HepG2 (cell line): ENCODE measurements at regions not wholly inside any gene's neighbourhood (a gene's known extent, or its start where the extent isn't known, plus 50 kb on each side); places are given as distances from the start of the nearest gene placed in this dataset.

Experiments
- ATAC-seq: fragments of 200-7000 bp; cut with Tn5 transposase; 3 replicates; pipeline ENCODE4 v1.9.1; 2020; ENCODE audit warnings: mild to moderate bottlenecking, moderate library complexity
- BruUV-seq: library from RNA; stranded (reverse); fragments of 400-500 nt; replicated peaks from 2 replicates; lab custom pipeline; 2021; lab: Mats Ljungman, UMichigan
- CTCF ChIA-PET: fragments of 300-600 bp; formaldehyde crosslinking; extraction: SDS; loops from one replicate; lab custom pipeline; 2021; ENCODE audit warnings: low total read pairs, inconsistent platforms, low intra/inter-chr PET ratio; lab: Yijun Ruan, JAX
- POLR2A ChIA-PET: fragments of 350-600 bp; sonication (Branson Sonifier 250); formaldehyde crosslinking; loops from one replicate; lab custom pipeline; 2020; ENCODE audit warnings: antibody characterized with exemption, inconsistent platforms; lab: Yijun Ruan, JAX
- DNase-seq: peaks from one replicate; pipeline ENCODE4 v3.0.0-alpha.2; 2015; ENCODE audit warnings: low spot score
- FAIRE-seq: peaks from 3 replicates; lab custom pipeline; 2011; peaks lifted over from hg19 to GRCh38; lab: Jason Lieb, UNC
- H2AFZ ChIP-seq: one replicate; pipeline ENCODE4 v1.6.1; 2011; ENCODE audit warnings: low read length, inconsistent platforms
- H3K27ac ChIP-seq: fragments of 300-600 bp; 3 replicates; pipeline ENCODE4 v1.8.0; 2011; ENCODE audit warnings: mixed run types, mild to moderate bottlenecking, mixed read lengths, low read length, inconsistent platforms; ENCODE audit not compliant: insufficient read depth; ENCODE audit errors: extremely low read length
- H3K27me3 ChIP-seq, 2 experiments: fragments of 200-600 bp in 1 of 2; 2 replicates in 1 of 2; 3 replicates in 1 of 2; pipeline versions ENCODE4 v1.6.0 to v1.8.0; 2011; ENCODE audit warnings: low read length in 2 of 2, mild to moderate bottlenecking in 2 of 2, moderate library complexity in 2 of 2, inconsistent platforms in 1 of 2; ENCODE audit not compliant: insufficient read depth in 2 of 2, control insufficient read depth in 1 of 2
- H3K36me3 ChIP-seq, 2 experiments: fragments of 200-600 bp in 1 of 2; replicated peaks in 1 of 2; 2 replicates in 1 of 2; 3 replicates in 1 of 2; pipeline versions ENCODE4 v1.5.1 to v1.8.0; 2011; ENCODE audit warnings: low read length in 2 of 2, inconsistent platforms in 1 of 2; ENCODE audit not compliant: insufficient read depth in 2 of 2, control insufficient read depth in 1 of 2
- H3K4me1 ChIP-seq: 2 replicates; pipeline ENCODE4 v1.5.1; 2012; ENCODE audit warnings: low read length, inconsistent platforms; ENCODE audit not compliant: insufficient read depth
- H3K4me2 ChIP-seq: 2 replicates; pipeline ENCODE4 v1.6.0; 2011; ENCODE audit warnings: low read depth, low read length, inconsistent platforms
- H3K4me3 ChIP-seq, 3 experiments: fragments of 200-600 bp in 1 of 3; sonication (generic), shearing (Covaris generic) in 1 of 3; replicated peaks in 1 of 3; 2 replicates each; pipeline ENCODE4 v1.5.1; 2011 to 2016; ENCODE audit warnings: low read length in 3 of 3, inconsistent platforms in 2 of 3, low read depth in 2 of 3, mild to moderate bottlenecking in 2 of 3, control low read depth in 1 of 3, mixed read lengths in 1 of 3; ENCODE audit not compliant: insufficient read depth in 1 of 3
- H3K79me2 ChIP-seq: one replicate; pipeline ENCODE4 v1.6.1; 2011; ENCODE audit warnings: low read length, inconsistent platforms; ENCODE audit not compliant: insufficient read depth
- H3K9ac ChIP-seq: 2 replicates; pipeline ENCODE4 v1.6.0; 2011; ENCODE audit warnings: mild to moderate bottlenecking, low read depth, low read length, inconsistent platforms; ENCODE audit not compliant: insufficient read depth
- H3K9me3 ChIP-seq: 2 replicates; pipeline ENCODE4 v1.5.1; 2012; ENCODE audit warnings: mild to moderate bottlenecking, low read length
- H4K20me1 ChIP-seq: 2 replicates; pipeline ENCODE4 v1.6.0; 2011; ENCODE audit warnings: inconsistent platforms, mild to moderate bottlenecking, low read length, moderate library complexity; ENCODE audit not compliant: insufficient read depth
- DNMT3B ChIP-seq: conservative IDR thresholded peaks from 2 replicates; pipeline ENCODE4 v1.6.1; 2016; ENCODE audit warnings: missing biosample characterization, control low read depth
- JARID2 ChIP-seq: sonication (generic); formaldehyde crosslinking; IDR thresholded peaks from 2 replicates; pipeline ENCODE4 v1.8.1; 2023; ENCODE audit warnings: missing genetic modification reagents, inconsistent platforms; ENCODE audit not compliant: insufficient replicate concordance
- MEIS1 ChIP-seq: sonication (generic); formaldehyde crosslinking; IDR thresholded peaks from 2 replicates; pipeline ENCODE4 v1.9.0; 2021; ENCODE audit warnings: mild to moderate bottlenecking, missing genetic modification reagents, moderate library complexity, borderline replicate concordance
- MLLT10 ChIP-seq: sonication (generic); formaldehyde crosslinking; IDR thresholded peaks from 2 replicates; pipeline ENCODE4 v1.4.0; 2020; ENCODE audit warnings: missing genetic modification reagents
- NFIC ChIP-seq: IDR thresholded peaks from 2 replicates; pipeline ENCODE4 v1.6.1; 2012; ENCODE audit warnings: mild to moderate bottlenecking, low read length, inconsistent platforms
- RBM39 ChIP-seq: fragments of 200-400 bp; formaldehyde crosslinking; IDR thresholded peaks from one replicate; pipeline ENCODE4 v1.6.1; 2018; ENCODE audit warnings: antibody characterized with exemption, mild to moderate bottlenecking, low read depth, low read length; ENCODE audit not compliant: poor library complexity, severe bottlenecking
- RORA ChIP-seq: sonication (generic); formaldehyde crosslinking; IDR thresholded peaks from 2 replicates; pipeline ENCODE4 v1.5.0; 2020; ENCODE audit warnings: mild to moderate bottlenecking, missing genetic modification reagents, moderate library complexity
- SMAD1 ChIP-seq: sonication (generic); formaldehyde crosslinking; IDR thresholded peaks from 2 replicates; pipeline ENCODE4 v1.4.0; 2020; ENCODE audit warnings: missing genetic modification reagents, low read depth, mild to moderate bottlenecking, borderline replicate concordance
- ZNF329 ChIP-seq: sonication (generic); formaldehyde crosslinking; IDR thresholded peaks from 2 replicates; pipeline ENCODE4 v1.9.0; 2021; ENCODE audit warnings: low read depth, mild to moderate bottlenecking, missing genetic modification reagents
- ZNF496 ChIP-seq: sonication (generic); formaldehyde crosslinking; IDR thresholded peaks from 2 replicates; pipeline ENCODE4 v1.8.1; 2023; ENCODE audit warnings: mild to moderate bottlenecking, moderate library complexity, missing genetic modification reagents; ENCODE audit not compliant: insufficient replicate concordance
- ZNF770 ChIP-seq: sonication (generic); formaldehyde crosslinking; IDR thresholded peaks from 2 replicates; pipeline ENCODE4 v1.5.0; 2020; ENCODE audit warnings: mild to moderate bottlenecking, missing genetic modification reagents
- WGBS: methylation state at CpG from one replicate; pipeline ENCODE4 v1.1.6; 2017; ENCODE audit warnings: low lambda C conversion rate; 5-methylcytosine and 5-hydroxymethylcytosine counted together
- in situ Hi-C: cut with HindIII; loops from 2 replicates; pipeline ENCODE4 v1.10.0; 2017; ENCODE audit warnings: low pct_unique_long_range_greater_than_20kb; ENCODE audit not compliant: extremely low pct_ligation_motif_present
- intact Hi-C: fragments of 100-400 bp; cut with micrococcal nuclease; formaldehyde crosslinking; loops from one replicate; pipeline ENCODE4 v1.10.0; 2022; ENCODE audit not compliant: unreplicated experiment
- TF ChIP-seq, protein P1 (sequence below): sonication (generic); formaldehyde crosslinking; IDR thresholded peaks from 2 replicates; pipeline ENCODE4 v1.4.0; 2020; ENCODE audit warnings: mild to moderate bottlenecking, missing genetic modification reagents
- TF ChIP-seq, protein P2 (sequence below): sonication (generic); formaldehyde crosslinking; IDR thresholded peaks from 2 replicates; pipeline ENCODE4 v1.4.0; 2020; ENCODE audit warnings: missing genetic modification reagents
- TF ChIP-seq, protein P3 (sequence below): IDR thresholded peaks from 2 replicates; pipeline ENCODE4 v1.6.1; 2016; ENCODE audit warnings: mild to moderate bottlenecking
- TF ChIP-seq, protein P4 (sequence below): sonication (generic); formaldehyde crosslinking; IDR thresholded peaks from 2 replicates; pipeline ENCODE4 v1.4.0; 2020; ENCODE audit warnings: missing genetic modification reagents

DNA sequence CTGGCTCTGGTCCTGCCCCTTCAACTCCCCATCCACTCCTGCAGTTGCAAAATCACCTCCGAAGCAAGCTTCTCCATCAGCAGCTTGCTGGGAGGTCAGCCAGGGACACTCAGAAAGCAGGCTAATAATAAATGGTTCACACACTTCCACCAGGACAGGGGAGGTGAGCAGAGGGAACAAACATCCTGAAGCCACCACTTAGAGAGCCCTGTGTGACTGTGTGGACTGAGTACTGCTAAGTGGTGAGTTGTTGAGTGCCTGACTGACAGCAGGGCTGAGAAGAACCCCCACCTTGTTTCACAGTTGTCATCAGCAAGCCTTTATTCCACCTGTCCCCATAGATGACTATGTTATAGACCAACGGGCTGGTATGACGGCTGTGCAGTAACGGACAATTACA, 213.9 kb downstream of the CBLN1 start:
- intact Hi-C loops = no loop called here
- no TSS peak for BruUV-seq
- Histone ChIP-seq H3K36me3 (no peaks in the 10 kb centered on the region), H3K4me3 (no peak overlapping the region), H3K9ac (no peak overlapping the region), H3K9me3 (peaks cover 7% of the 10 kb centered on the region; the same call in 1 of the 2 replicates), H3K27me3 (peaks cover 0 to 6% of the 10 kb centered on the region in 2 experiments; a peak in 3 of 5 replicates), H3K79me2 (no peaks in the 10 kb centered on the region), H2AFZ (no peak overlapping the region), H3K27ac (no peak overlapping the region), H3K4me2 (no peak overlapping the region), H4K20me1 (no peaks in the 10 kb centered on the region), H3K4me1 (no peaks in the 10 kb centered on the region)
- in situ Hi-C loops = loop anchor here (10.0 kb wide), 1 partner anchor 277 kb away; no protein-coding TSS in a partner anchor
- ChIA-PET POLR2A (no interaction called here), CTCF (no interaction called here)
- TF ChIP-seq SMAD1 (CRISPR knock-in tag) (no peak), JARID2 (CRISPR knock-in tag) (no peak), MLLT10 (CRISPR knock-in tag) (no peak), RORA (CRISPR knock-in tag) (no peak), ZNF329 (no peak), ZNF770 (CRISPR knock-in tag) (no peak), DNMT3B (CRISPR knock-in tag) (no peak), RBM39 (no peak), NFIC (no peak), MEIS1 (CRISPR knock-in tag) (no peak), ZNF496 (CRISPR knock-in tag) (no peak)
- TF ChIP-seq, protein P1, sequence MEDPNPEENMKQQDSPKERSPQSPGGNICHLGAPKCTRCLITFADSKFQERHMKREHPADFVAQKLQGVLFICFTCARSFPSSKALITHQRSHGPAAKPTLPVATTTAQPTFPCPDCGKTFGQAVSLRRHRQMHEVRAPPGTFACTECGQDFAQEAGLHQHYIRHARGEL = no peak
- TF ChIP-seq, protein P2, sequence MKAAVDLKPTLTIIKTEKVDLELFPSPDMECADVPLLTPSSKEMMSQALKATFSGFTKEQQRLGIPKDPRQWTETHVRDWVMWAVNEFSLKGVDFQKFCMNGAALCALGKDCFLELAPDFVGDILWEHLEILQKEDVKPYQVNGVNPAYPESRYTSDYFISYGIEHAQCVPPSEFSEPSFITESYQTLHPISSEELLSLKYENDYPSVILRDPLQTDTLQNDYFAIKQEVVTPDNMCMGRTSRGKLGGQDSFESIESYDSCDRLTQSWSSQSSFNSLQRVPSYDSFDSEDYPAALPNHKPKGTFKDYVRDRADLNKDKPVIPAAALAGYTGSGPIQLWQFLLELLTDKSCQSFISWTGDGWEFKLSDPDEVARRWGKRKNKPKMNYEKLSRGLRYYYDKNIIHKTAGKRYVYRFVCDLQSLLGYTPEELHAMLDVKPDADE (CRISPR knock-in tag) = no peak
- TF ChIP-seq, protein P3, sequence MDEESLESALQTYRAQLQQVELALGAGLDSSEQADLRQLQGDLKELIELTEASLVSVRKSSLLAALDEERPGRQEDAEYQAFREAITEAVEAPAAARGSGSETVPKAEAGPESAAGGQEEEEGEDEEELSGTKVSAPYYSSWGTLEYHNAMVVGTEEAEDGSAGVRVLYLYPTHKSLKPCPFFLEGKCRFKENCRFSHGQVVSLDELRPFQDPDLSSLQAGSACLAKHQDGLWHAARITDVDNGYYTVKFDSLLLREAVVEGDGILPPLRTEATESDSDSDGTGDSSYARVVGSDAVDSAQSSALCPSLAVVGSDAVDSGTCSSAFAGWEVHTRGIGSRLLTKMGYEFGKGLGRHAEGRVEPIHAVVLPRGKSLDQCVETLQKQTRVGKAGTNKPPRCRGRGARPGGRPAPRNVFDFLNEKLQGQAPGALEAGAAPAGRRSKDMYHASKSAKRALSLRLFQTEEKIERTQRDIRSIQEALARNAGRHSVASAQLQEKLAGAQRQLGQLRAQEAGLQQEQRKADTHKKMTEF (CRISPR knock-in tag) = no peak
- TF ChIP-seq, protein P4, sequence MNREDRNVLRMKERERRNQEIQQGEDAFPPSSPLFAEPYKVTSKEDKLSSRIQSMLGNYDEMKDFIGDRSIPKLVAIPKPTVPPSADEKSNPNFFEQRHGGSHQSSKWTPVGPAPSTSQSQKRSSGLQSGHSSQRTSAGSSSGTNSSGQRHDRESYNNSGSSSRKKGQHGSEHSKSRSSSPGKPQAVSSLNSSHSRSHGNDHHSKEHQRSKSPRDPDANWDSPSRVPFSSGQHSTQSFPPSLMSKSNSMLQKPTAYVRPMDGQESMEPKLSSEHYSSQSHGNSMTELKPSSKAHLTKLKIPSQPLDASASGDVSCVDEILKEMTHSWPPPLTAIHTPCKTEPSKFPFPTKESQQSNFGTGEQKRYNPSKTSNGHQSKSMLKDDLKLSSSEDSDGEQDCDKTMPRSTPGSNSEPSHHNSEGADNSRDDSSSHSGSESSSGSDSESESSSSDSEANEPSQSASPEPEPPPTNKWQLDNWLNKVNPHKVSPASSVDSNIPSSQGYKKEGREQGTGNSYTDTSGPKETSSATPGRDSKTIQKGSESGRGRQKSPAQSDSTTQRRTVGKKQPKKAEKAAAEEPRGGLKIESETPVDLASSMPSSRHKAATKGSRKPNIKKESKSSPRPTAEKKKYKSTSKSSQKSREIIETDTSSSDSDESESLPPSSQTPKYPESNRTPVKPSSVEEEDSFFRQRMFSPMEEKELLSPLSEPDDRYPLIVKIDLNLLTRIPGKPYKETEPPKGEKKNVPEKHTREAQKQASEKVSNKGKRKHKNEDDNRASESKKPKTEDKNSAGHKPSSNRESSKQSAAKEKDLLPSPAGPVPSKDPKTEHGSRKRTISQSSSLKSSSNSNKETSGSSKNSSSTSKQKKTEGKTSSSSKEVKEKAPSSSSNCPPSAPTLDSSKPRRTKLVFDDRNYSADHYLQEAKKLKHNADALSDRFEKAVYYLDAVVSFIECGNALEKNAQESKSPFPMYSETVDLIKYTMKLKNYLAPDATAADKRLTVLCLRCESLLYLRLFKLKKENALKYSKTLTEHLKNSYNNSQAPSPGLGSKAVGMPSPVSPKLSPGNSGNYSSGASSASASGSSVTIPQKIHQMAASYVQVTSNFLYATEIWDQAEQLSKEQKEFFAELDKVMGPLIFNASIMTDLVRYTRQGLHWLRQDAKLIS (CRISPR knock-in tag) = no peak
- no peak for ATAC-seq
- no peak for FAIRE-seq
- no peak for DNase-seq
- 16% methylated on average over 4 of the region's 4 CpGs for WGBS
